Lower leg skin (tissue), 3 donors: ENCODE measurements at regions not wholly inside any gene's neighbourhood (a gene's known extent, or its start where the extent isn't known, plus 50 kb on each side); places are given as distances from the start of the nearest gene placed in this dataset.

ENCODE experiments used
- CTCF ChIP-seq, 3 donors: fragments of 450-650 bp; IDR thresholded peaks; one replicate each; pipeline ENCODE4 v1.5.1; 2016; ENCODE audit warnings: antibody characterized with exemption in 3 of 3, mild to moderate bottlenecking in 3 of 3, moderate library complexity in 2 of 3
- POLR2A ChIP-seq, 2 donors: fragments of 450-650 bp; IDR thresholded peaks; one replicate each; pipeline ENCODE4 v1.6.1; 2016 to 2017; ENCODE audit warnings: antibody characterized with exemption in 2 of 2, mild to moderate bottlenecking in 1 of 2, moderate library complexity in 1 of 2

GRCh38 chr5:163832155-163832554, 326.7 kb downstream of the MAT2B start:
- TF ChIP-seq CTCF (IDR thresholded peaks at IDR 0.05) (no peak), POLR2A (IDR thresholded peaks at IDR 0.05) (no peak)
